LNCaP clone FGC (cell line): ENCODE measurements at regions not wholly inside any gene's neighbourhood (a gene's known extent, or its start where the extent isn't known, plus 50 kb on each side); places are given as distances from the start of the nearest gene placed in this dataset.

ENCODE experiments used
- DNase-seq: peaks from one replicate; pipeline ENCODE4 v3.0.0-alpha.2; 2011; ENCODE audit warnings: low read depth
- H3K4me3 ChIP-seq: 2 replicates; pipeline ENCODE4 v1.5.1; 2011; ENCODE audit warnings: mild to moderate bottlenecking, low read depth, low read length, control low read depth
- TF ChIP-seq, protein P1 (sequence below): IDR thresholded peaks from 2 replicates; pipeline ENCODE4 v1.5.1; 2012; ENCODE audit warnings: mild to moderate bottlenecking; ENCODE audit not compliant: control insufficient read depth, insufficient read depth; ENCODE audit errors: extremely low read depth

- TF ChIP-seq, protein P1, sequence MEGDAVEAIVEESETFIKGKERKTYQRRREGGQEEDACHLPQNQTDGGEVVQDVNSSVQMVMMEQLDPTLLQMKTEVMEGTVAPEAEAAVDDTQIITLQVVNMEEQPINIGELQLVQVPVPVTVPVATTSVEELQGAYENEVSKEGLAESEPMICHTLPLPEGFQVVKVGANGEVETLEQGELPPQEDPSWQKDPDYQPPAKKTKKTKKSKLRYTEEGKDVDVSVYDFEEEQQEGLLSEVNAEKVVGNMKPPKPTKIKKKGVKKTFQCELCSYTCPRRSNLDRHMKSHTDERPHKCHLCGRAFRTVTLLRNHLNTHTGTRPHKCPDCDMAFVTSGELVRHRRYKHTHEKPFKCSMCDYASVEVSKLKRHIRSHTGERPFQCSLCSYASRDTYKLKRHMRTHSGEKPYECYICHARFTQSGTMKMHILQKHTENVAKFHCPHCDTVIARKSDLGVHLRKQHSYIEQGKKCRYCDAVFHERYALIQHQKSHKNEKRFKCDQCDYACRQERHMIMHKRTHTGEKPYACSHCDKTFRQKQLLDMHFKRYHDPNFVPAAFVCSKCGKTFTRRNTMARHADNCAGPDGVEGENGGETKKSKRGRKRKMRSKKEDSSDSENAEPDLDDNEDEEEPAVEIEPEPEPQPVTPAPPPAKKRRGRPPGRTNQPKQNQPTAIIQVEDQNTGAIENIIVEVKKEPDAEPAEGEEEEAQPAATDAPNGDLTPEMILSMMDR, result no peak
Measured at GRCh38 chr13:50712881-50713280, 130.6 kb downstream of the DLEU7 start.

GRCh38 chr13:50713523-50714248 is 129.8 kb downstream of the DLEU7 start:
- no peak overlapping the region for H3K4me3 ChIP-seq
- no peak for DNase-seq
- TF ChIP-seq, protein P1, result no peak

More at GRCh38 chr13:50712881-50713280, 130.6 kb downstream of the DLEU7 start:
- H3K4me3 ChIP-seq, result no peak overlapping the region
- DNase-seq, result no peak

DNA sequence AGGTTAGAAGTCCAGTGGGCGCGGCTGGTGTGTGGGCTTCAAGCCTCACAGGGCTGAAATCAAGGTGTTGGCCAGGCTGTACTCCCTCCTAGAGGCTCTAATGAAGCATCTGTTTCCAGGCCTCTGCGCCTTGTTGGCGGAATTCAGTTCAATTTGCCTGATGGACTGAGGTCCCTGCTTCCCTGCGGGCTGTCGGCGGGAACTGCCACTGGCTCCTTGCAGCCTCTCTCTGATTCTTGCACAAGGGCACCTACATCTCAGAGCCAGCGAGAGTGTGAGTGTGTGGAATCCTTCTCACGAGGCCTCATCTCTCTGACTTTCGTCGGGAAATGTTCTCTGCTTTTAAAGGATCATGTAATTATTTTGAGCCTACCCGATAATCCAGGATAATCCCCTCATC is 128.6 kb downstream of the DLEU7 start:
- TF ChIP-seq, protein P1, result no peak
- no peak overlapping the region for H3K4me3 ChIP-seq
- DNase-seq, result no peak

DNA sequence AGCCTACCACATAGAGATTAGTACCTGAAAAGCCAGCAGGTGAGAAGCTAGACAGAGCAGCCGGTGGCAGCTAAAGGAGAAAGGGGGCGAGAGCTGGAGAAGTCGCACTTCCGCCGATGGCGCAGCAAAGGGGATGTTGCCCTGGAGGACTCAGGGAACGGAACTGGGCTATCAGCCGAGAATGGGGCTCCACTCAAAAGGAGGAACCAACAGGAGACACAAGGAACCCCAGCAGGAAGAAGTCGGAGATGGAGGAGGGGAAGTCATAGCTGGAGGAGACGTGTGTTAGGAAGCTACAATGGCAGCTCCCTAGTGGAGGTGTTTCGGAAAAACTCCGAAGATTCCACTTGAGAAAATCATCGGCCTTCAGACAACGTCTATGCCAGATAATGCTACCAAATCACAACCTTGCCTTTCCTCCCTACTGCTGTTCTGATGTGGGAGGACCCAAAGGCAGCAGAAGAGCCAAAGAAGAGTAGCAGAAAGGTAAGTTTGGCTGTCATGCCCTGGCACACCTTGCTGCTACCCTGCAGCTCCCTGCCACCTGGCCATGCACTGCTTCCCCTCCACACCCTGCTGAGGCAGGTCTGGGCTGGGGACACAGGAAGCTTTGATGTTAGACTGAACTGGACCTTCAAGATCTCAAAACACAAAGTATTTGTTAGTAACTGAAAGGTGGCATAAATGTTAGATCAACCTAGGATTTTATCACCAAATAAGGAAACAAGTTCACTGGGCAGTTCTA is 127.9 kb downstream of the DLEU7 start:
- TF ChIP-seq, protein P1, result no peak
- DNase-seq, result no peak

DNA sequence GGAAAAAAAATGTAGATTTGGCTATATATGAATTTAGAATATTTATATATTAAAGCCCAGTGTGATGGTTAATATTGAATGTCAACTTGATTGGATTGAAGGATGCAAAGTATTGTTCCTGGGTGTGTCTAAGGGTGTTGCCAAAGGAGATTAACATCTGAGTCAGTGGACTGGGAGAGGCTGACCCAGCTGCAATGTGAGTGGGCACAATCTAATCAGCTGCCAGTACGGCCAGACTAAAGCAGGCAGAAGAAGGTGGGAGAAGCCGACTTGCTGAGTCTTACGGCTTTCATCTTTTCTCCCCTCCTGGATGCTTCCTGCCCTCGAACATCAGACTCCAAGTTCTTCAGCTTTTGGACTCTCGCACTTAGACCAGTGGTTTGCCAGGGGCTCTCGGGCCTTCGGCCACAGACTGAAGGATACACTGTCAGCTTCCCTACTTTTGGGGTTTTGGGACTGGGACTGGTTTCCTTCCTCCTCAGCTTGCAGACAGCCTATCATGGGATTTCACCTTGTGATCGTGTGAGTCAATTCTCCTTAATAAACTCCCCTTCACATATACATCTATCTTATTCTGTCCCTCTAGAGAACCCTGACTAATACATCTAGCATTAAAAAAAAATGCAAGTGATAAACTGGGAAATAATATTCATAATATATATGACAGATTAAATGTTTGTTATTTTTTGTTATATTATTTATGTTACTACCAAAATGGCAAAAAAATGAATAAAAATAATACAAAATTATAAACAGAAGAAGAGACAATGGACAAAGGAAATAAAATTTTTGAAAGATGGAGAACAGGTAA is 122.4 kb downstream of the DLEU7 start:
- no peak for DNase-seq
- H3K4me3 ChIP-seq, result no peak overlapping the region
- TF ChIP-seq, protein P1, result no peak

More for the DNA sequence above, 127.9 kb downstream of the DLEU7 start:
- H3K4me3 ChIP-seq, result no peak overlapping the region

GRCh38 chr13:50721672-50721992 is 121.9 kb downstream of the DLEU7 start:
- TF ChIP-seq, protein P1, result no peak
- DNase-seq, result no peak
- H3K4me3 ChIP-seq, result no peak overlapping the region
